SK-N-SH (cell line): ENCODE measurements at regions not wholly inside any gene's neighbourhood (a gene's known extent, or its start where the extent isn't known, plus 50 kb on each side); places are given as distances from the start of the nearest gene placed in this dataset.

ENCODE experiments used
- CTCF ChIA-PET: fragments of 300-600, 350-600 bp; formaldehyde crosslinking; extraction: SDS; loops from one replicate; lab custom pipeline; 2021; lab: Yijun Ruan, JAX
- POLR2A ChIA-PET: fragments of 350-600 bp; sonication (Branson Sonifier 250); formaldehyde crosslinking; extraction: SDS; loops from one replicate; lab custom pipeline; 2020; ENCODE audit warnings: antibody characterized with exemption, inconsistent platforms; lab: Yijun Ruan, JAX
- DNase-seq: peaks from one replicate; pipeline ENCODE4 v3.0.0; 2012
- H2AFZ ChIP-seq: fragments of 200-600 bp; sonication (generic); 2 replicates; pipeline ENCODE4 v1.8.1; 2016; ENCODE audit warnings: antibody characterized with exemption, mild to moderate bottlenecking, low read depth
- H3F3A ChIP-seq: fragments of 200-600 bp; sonication (generic); replicated peaks from 2 replicates; pipeline ENCODE3; 2016; ENCODE audit warnings: antibody characterized with exemption, mild to moderate bottlenecking; ENCODE audit not compliant: insufficient read depth
- H3K27ac ChIP-seq, 2 experiments: fragments of 200-500 bp in 1 of 2; fragments of 200-600 bp in 1 of 2; sonication (Bioruptor generic) in 1 of 2; sonication (generic), shearing (Covaris generic) in 1 of 2; 2 replicates each; pipeline versions ENCODE4 v1.5.1 to v1.6.1; 2014 to 2016; ENCODE audit warnings: low read depth in 2 of 2, inconsistent platforms in 1 of 2, low read length in 1 of 2, mild to moderate bottlenecking in 1 of 2, mixed read lengths in 1 of 2
- H3K27me3 ChIP-seq: fragments of 200-600 bp; sonication (generic), shearing (Covaris generic); 2 replicates; pipeline ENCODE4 v1.6.1; 2016; ENCODE audit warnings: mixed run types; ENCODE audit not compliant: insufficient read depth
- H3K36me3 ChIP-seq, 2 experiments: fragments of 200-500 bp in 1 of 2; fragments of 200-600 bp in 1 of 2; sonication (Bioruptor generic) in 1 of 2; sonication (generic) in 1 of 2; replicated peaks in 1 of 2; 2 replicates each; pipeline versions ENCODE3 to v1.5.1; 2014 to 2016; ENCODE audit warnings: low read length in 1 of 2, mild to moderate bottlenecking in 1 of 2; ENCODE audit not compliant: insufficient read depth in 2 of 2, control insufficient read depth in 1 of 2
- H3K4me1 ChIP-seq, 2 experiments: fragments of 200-500 bp in 1 of 2; fragments of 200-600 bp in 1 of 2; sonication (Bioruptor generic) in 1 of 2; sonication (generic), shearing (Covaris generic) in 1 of 2; 2 replicates each; pipeline versions ENCODE4 v1.5.1 to v1.6.1; 2014 to 2016; ENCODE audit warnings: low read depth in 1 of 2, low read length in 1 of 2, mixed run types in 1 of 2; ENCODE audit not compliant: insufficient read depth in 2 of 2, control insufficient read depth in 1 of 2
- H3K4me2 ChIP-seq: fragments of 200-600 bp; sonication (generic), shearing (Covaris generic); 2 replicates; pipeline ENCODE4 v1.6.1; 2017; ENCODE audit warnings: mixed run types
- H3K4me3 ChIP-seq, 2 experiments: fragments of 200-500 bp in 1 of 2; fragments of 200-600 bp in 1 of 2; sonication (Bioruptor generic) in 1 of 2; sonication (generic), shearing (Covaris generic) in 1 of 2; 2 replicates each; pipeline versions ENCODE4 v1.5.1 to v1.8.1; 2014 to 2016; ENCODE audit warnings: low read depth in 2 of 2, inconsistent platforms in 1 of 2, low read length in 1 of 2, mild to moderate bottlenecking in 1 of 2, mixed read lengths in 1 of 2, moderate library complexity in 1 of 2
- H3K79me2 ChIP-seq: fragments of 200-600 bp; sonication (generic); 2 replicates; pipeline ENCODE4 v1.8.1; 2017; ENCODE audit warnings: mild to moderate bottlenecking; ENCODE audit not compliant: insufficient read depth
- H3K9ac ChIP-seq: fragments of 200-600 bp; sonication (generic); 2 replicates; pipeline ENCODE4 v1.6.1; 2017; ENCODE audit warnings: mixed run types
- H3K9me2 ChIP-seq: fragments of 200-600 bp; sonication (generic); 2 replicates; pipeline ENCODE4 v1.6.1; 2017; ENCODE audit warnings: mixed run types
- H3K9me3 ChIP-seq: fragments of 200-600 bp; sonication (generic); 2 replicates; pipeline ENCODE4 v1.6.1; 2017; ENCODE audit warnings: mixed run types, mild to moderate bottlenecking, moderate library complexity
- H4K20me1 ChIP-seq: fragments of 200-600 bp; sonication (generic); 2 replicates; pipeline ENCODE4 v1.6.1; 2017; ENCODE audit warnings: mild to moderate bottlenecking, mixed run types; ENCODE audit not compliant: insufficient read depth
- ELF1 ChIP-seq: IDR thresholded peaks from 2 replicates; pipeline ENCODE4 v1.4.0; 2012
- FOSL2 ChIP-seq: IDR thresholded peaks from 2 replicates; pipeline ENCODE4 v1.4.0; 2012; ENCODE audit warnings: low read depth, mild to moderate bottlenecking, moderate library complexity, borderline replicate concordance
- GATA2 ChIP-seq: sonication (generic); formaldehyde crosslinking; IDR thresholded peaks from 2 replicates; pipeline ENCODE4 v1.5.0; 2020; ENCODE audit warnings: mild to moderate bottlenecking, missing genetic modification reagents
- MEF2A ChIP-seq: IDR thresholded peaks from 2 replicates; pipeline ENCODE4 v1.4.0; 2012; ENCODE audit warnings: low read depth, borderline replicate concordance
- NFIC ChIP-seq: IDR thresholded peaks from 2 replicates; pipeline ENCODE4 v1.4.0; 2012; ENCODE audit warnings: borderline replicate concordance
- POLR2AphosphoS5 ChIP-seq: IDR thresholded peaks from 2 replicates; pipeline ENCODE4 v1.6.1; 2012; ENCODE audit warnings: low read depth, low read length
- RXRA ChIP-seq: IDR thresholded peaks from 2 replicates; pipeline ENCODE4 v1.4.0; 2012; ENCODE audit warnings: low read depth, mild to moderate bottlenecking, borderline replicate concordance
- WGBS: methylation state at CpG from one replicate; pipeline ENCODE4 v1.1.6; 2017; ENCODE audit warnings: low lambda C conversion rate; 5-methylcytosine and 5-hydroxymethylcytosine counted together
- TF ChIP-seq, protein P1 (sequence below): IDR thresholded peaks from 2 replicates; pipeline ENCODE4 v1.4.0; 2012; ENCODE audit warnings: low read depth
- TF ChIP-seq, protein P2 (sequence below): fragments of 200-600 bp; sonication (generic); IDR thresholded peaks from 2 replicates; pipeline ENCODE4 v1.6.1; 2017; ENCODE audit warnings: antibody characterized with exemption, mild to moderate bottlenecking, moderate library complexity
- TF ChIP-seq, protein P3 (sequence below): IDR thresholded peaks from 2 replicates; pipeline ENCODE4 v1.4.0; 2012; ENCODE audit warnings: low read depth, borderline replicate concordance
- TF ChIP-seq, protein P4 (sequence below): IDR thresholded peaks from 2 replicates; pipeline ENCODE4; 2012
- TF ChIP-seq, protein P5 (sequence below): IDR thresholded peaks from 2 replicates; pipeline ENCODE4 v1.4.0; 2012; ENCODE audit warnings: low read depth, borderline replicate concordance

DNA sequence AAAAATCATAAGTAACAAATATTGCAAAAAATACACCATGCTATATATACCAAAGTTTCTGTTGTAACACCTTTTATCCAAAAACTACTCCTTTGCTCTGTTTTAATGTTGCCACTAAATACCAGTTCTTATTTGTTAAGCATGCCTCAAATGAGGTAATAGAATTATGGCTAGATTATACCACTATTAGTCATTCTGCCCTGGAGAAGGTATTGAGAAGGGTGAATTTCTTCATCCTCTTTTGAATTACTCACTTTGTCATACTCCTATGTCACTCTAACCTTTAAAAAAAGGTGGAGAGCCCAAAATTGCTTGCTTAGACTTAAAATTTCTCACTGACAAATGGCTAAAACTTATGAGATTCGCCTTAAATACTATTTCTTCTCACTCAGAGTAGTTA lies 750.9 kb downstream of the MAT2B start:
- TF ChIP-seq NFIC (no peak), GATA2 (CRISPR knock-in tag) (no peak)
- TF ChIP-seq, protein P1, sequence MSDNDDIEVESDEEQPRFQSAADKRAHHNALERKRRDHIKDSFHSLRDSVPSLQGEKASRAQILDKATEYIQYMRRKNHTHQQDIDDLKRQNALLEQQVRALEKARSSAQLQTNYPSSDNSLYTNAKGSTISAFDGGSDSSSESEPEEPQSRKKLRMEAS: no peak
- H3K9me3 ChIP-seq: no peaks in the 10 kb centered on the region
- no peaks in the 10 kb centered on the region for H4K20me1 ChIP-seq
- no peak overlapping the region for H3K27ac ChIP-seq
- no peaks in the 10 kb centered on the region for H3K79me2 ChIP-seq
- H2AFZ ChIP-seq: no peak overlapping the region
- no peaks in the 10 kb centered on the region for H3K9me2 ChIP-seq
- H3K9ac ChIP-seq: no peak overlapping the region
- WGBS: 54% methylated on average over 1 of the region's 1 CpG
- no peaks in the 10 kb centered on the region for H3K4me1 ChIP-seq
- H3F3A ChIP-seq: no peaks in the 10 kb centered on the region
- no peak overlapping the region for H3K4me2 ChIP-seq
- DNase-seq: no peak
- H3K27me3 ChIP-seq: no peaks in the 10 kb centered on the region
- CTCF ChIA-PET: no interaction called here
- H3K36me3 ChIP-seq: no peaks in the 10 kb centered on the region
- H3K4me3 ChIP-seq: no peak overlapping the region
- POLR2A ChIA-PET: no interaction called here

DNA sequence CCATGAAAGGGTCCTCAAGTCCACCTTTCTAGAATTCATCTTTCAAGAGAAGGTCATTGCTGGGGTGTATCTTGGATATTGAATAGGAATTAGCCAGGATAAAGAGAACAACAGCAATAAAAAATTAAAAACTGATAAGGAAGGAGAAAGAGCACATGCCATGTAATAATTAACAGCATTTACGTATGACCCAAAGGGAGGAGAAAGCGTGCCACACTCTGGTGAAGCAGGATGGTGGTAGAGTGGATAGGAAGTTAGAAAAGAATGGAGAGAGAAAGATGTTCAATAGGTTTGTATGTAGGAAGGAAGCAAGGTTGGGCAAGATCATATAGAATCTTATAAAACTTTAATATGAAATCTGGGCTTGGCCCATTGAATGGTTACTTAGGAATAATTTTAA lies 751.5 kb downstream of the MAT2B start:
- WGBS: 85% methylated on average over 2 of the region's 2 CpGs
- no peaks in the 10 kb centered on the region for H3K4me1 ChIP-seq
- H3K9me3 ChIP-seq: no peaks in the 10 kb centered on the region
- no peaks in the 10 kb centered on the region for H4K20me1 ChIP-seq
- H3K9me2 ChIP-seq: no peaks in the 10 kb centered on the region
- TF ChIP-seq, protein P2, sequence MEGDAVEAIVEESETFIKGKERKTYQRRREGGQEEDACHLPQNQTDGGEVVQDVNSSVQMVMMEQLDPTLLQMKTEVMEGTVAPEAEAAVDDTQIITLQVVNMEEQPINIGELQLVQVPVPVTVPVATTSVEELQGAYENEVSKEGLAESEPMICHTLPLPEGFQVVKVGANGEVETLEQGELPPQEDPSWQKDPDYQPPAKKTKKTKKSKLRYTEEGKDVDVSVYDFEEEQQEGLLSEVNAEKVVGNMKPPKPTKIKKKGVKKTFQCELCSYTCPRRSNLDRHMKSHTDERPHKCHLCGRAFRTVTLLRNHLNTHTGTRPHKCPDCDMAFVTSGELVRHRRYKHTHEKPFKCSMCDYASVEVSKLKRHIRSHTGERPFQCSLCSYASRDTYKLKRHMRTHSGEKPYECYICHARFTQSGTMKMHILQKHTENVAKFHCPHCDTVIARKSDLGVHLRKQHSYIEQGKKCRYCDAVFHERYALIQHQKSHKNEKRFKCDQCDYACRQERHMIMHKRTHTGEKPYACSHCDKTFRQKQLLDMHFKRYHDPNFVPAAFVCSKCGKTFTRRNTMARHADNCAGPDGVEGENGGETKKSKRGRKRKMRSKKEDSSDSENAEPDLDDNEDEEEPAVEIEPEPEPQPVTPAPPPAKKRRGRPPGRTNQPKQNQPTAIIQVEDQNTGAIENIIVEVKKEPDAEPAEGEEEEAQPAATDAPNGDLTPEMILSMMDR: no peak
- TF ChIP-seq POLR2AphosphoS5: no peak
- TF ChIP-seq, protein P3, sequence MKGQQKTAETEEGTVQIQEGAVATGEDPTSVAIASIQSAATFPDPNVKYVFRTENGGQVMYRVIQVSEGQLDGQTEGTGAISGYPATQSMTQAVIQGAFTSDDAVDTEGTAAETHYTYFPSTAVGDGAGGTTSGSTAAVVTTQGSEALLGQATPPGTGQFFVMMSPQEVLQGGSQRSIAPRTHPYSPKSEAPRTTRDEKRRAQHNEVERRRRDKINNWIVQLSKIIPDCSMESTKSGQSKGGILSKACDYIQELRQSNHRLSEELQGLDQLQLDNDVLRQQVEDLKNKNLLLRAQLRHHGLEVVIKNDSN: no peak
- TF ChIP-seq, protein P4, sequence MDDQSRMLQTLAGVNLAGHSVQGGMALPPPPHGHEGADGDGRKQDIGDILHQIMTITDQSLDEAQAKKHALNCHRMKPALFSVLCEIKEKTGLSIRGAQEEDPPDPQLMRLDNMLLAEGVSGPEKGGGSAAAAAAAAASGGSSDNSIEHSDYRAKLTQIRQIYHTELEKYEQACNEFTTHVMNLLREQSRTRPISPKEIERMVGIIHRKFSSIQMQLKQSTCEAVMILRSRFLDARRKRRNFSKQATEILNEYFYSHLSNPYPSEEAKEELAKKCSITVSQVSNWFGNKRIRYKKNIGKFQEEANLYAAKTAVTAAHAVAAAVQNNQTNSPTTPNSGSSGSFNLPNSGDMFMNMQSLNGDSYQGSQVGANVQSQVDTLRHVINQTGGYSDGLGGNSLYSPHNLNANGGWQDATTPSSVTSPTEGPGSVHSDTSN: no peak
- TF ChIP-seq FOSL2: no peak
- TF ChIP-seq RXRA: no peak
- no peak for TF ChIP-seq MEF2A
- TF ChIP-seq ELF1: no peak
- TF ChIP-seq, protein P5, sequence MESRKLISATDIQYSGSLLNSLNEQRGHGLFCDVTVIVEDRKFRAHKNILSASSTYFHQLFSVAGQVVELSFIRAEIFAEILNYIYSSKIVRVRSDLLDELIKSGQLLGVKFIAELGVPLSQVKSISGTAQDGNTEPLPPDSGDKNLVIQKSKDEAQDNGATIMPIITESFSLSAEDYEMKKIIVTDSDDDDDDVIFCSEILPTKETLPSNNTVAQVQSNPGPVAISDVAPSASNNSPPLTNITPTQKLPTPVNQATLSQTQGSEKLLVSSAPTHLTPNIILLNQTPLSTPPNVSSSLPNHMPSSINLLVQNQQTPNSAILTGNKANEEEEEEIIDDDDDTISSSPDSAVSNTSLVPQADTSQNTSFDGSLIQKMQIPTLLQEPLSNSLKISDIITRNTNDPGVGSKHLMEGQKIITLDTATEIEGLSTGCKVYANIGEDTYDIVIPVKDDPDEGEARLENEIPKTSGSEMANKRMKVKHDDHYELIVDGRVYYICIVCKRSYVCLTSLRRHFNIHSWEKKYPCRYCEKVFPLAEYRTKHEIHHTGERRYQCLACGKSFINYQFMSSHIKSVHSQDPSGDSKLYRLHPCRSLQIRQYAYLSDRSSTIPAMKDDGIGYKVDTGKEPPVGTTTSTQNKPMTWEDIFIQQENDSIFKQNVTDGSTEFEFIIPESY: no peak
- TF ChIP-seq, all 33 proteins: peak for 0
- CTCF ChIA-PET: no interaction called here
- Histone ChIP-seq H3F3A (no peaks in the 10 kb centered on the region), H3K9ac (no peak overlapping the region), H3K27me3 (no peaks in the 10 kb centered on the region), H3K4me2 (no peak overlapping the region), H3K27ac (no peak overlapping the region), H3K4me3 (no peak overlapping the region), H3K79me2 (no peaks in the 10 kb centered on the region), H2AFZ (no peak overlapping the region), H3K36me3 (no peaks in the 10 kb centered on the region)
- POLR2A ChIA-PET: no interaction called here
- DNase-seq: no peak
